Jurkat, Clone E6-1 (cell line): ENCODE measurements at regions not wholly inside any gene's neighbourhood (a gene's known extent, or its start where the extent isn't known, plus 50 kb on each side); places are given as distances from the start of the nearest gene placed in this dataset.

Experiments used
- DNase-seq: peaks from one replicate; pipeline ENCODE4 v3.0.0-alpha.2; 2011; ENCODE audit warnings: low read depth, low spot score
- H3K4me3 ChIP-seq: 2 replicates; pipeline ENCODE4 v1.5.1; 2011; ENCODE audit warnings: mild to moderate bottlenecking, low read length, control low read depth, moderate library complexity

GRCh38 chr14:54166049-54166950, 209.7 kb upstream of the BMP4 start:
- H3K4me3 ChIP-seq = no peak overlapping the region
- no peak for DNase-seq

- no peak overlapping the region for H3K4me3 ChIP-seq
- no peak for DNase-seq
Observed at GRCh38 chr14:54168489-54168888, 211.9 kb upstream of the BMP4 start.

GRCh38 chr14:54169254-54169924, 212.8 kb upstream of the BMP4 start:
- H3K4me3 ChIP-seq = no peak overlapping the region
- peak; percentile 96 for DNase-seq

GRCh38 chr14:54170301-54170700, 213.7 kb upstream of the BMP4 start:
- no peak overlapping the region for H3K4me3 ChIP-seq
- DNase-seq = no peak

- DNase-seq = peak; percentile 84
- no peak overlapping the region for H3K4me3 ChIP-seq
Observed at GRCh38 chr14:54172114-54172513, 215.5 kb upstream of the BMP4 start.

GRCh38 chr14:54172562-54172961, 215.9 kb upstream of the BMP4 start:
- H3K4me3 ChIP-seq = no peak overlapping the region
- DNase-seq = no peak

DNA sequence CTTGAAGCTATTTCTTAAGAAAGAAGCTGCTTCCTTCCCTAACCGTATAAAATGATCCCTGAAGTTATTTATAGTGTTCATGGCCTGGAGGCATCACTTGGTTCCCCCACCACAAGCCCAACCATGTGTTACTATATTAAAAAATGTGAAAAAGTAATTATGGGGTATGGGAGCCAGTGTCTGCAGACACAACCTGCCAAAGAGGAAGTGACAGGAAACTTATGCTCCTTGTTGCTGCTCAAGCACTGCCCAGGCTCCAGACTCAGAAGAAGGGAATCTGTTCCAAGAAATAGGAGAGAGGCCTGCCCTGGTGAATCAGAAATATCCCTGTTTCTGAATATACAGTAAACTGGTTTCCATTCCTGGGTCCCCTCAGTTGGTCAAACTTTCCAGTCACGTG, 217.2 kb upstream of the BMP4 start:
- no peak overlapping the region for H3K4me3 ChIP-seq
- DNase-seq = no peak

GRCh38 chr14:54174457-54174856, 217.8 kb upstream of the BMP4 start:
- H3K4me3 ChIP-seq = no peak overlapping the region
- no peak for DNase-seq

- DNase-seq = peak; percentile 69
- no peak overlapping the region for H3K4me3 ChIP-seq
Observed at GRCh38 chr14:54175298-54175942, 218.8 kb upstream of the BMP4 start.

DNA sequence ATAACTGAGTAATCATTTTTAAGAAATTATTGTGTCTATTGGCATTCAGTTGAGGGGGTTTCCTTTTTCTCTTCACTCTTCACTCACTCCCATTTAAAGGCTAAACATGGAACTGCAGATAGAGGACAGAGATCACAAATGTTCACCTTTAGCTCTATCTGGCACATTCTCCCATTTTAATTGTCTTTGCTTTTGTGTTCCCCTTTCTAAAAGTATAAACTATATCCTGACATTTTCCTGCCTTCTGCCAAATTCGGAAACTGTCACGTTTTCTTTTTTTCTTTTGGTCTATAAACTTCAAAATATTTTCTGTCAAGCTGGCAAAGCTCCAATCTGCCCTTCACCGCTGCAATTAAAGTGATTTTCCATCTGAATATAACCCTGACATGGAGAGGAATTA, 219.8 kb upstream of the CDKN3 start:
- no peak overlapping the region for H3K4me3 ChIP-seq
- DNase-seq = no peak

DNA sequence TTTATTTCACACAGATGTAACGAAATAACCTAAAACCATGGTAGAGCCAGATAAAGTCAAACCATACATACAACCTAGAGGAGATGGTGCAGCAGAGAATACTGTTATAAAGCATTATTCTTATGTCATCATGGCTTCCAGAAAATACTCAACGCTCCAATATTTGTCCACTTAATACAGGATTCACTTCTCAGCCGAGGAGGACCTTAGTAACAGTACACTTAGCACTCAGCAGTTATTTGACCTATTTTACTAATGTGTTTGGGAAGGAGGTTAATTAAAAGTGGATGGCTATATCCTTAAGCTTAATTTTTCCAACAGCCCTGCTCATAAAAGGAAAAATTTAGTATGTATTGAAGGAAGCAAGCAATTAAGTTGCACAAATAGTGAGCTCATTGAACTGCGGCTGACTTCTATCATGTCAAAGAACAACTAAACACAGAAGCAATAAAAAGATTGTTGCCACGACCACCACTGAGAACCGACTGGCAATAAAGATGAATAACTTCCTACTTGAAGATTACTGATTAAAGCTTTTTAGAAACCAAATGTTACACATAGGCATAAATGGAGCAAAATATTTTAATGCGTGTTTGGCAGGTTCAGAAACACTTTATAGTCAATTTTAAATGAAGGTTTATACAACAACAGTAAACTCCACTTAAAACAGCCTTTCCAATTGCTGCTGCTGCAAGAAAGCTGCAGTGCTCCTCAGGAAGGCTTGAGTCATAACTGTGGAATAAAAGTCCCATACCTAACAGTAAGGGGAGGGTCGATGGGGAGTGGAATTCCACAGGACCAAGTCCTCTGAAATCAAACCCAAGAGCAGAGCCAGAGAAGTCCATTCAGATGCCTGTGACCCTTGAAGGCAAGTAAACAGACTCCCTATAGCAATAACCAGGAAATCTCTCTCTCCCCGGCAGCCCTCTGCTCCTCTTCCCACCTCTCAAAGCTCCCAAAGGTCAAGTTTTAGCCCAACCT, 218.9 kb upstream of the CDKN3 start:
- no peak for DNase-seq
- H3K4me3 ChIP-seq = no peak overlapping the region

- H3K4me3 ChIP-seq = no peak overlapping the region
- DNase-seq = no peak
Observed at GRCh38 chr14:54182419-54183045, 214.3 kb upstream of the CDKN3 start.

- no peak for DNase-seq
- no peak overlapping the region for H3K4me3 ChIP-seq
Observed at GRCh38 chr14:54186821-54187763, 209.7 kb upstream of the CDKN3 start.

DNA sequence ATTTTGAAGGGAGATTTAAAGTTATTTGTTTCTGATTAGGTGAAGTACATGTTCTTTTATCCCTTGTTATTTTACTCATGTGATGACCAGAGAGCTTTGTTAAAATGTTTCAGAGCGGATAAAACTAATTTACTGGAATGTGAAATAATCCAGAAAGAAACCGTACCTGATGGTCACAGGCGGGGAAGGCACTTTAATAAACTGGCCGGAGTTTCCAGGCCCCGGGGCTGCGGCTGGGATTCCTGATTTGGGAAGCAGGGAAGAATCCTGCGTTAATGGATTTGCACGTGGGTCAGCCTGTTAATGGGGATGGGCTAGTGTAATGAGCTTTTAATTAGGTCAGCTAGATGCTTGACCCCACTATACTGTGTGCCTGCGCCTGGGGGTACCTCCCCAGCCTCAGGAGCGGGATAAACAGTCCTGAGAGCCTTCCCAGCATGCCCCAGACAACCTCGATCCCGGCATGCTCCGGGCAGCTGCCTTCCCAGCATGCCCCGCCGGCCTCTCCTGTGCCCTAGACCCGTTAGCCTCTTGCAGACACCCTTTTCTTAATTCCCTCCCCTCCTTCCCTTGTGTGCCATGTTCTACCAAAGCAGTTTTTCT, 208.6 kb upstream of the CDKN3 start:
- no peak overlapping the region for H3K4me3 ChIP-seq
- DNase-seq = no peak

DNA sequence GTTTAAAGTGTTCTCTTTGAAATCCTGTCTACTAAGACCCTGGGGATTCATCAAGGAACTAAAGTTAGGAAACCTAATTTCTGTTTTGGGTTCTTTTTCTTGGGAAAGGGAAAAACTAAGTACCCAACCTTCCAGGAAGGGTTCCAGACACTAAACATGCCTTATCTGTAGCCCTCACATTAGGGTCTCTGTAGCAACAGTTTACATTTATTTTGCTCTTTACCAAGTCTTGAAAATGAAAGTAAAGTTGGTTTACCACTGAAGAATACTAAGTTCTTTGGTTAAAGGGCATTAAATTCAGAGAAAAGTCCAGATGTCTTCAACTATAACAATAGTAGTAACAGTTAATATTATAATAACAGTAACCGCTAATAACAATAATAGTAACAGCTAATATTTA, 207.5 kb upstream of the CDKN3 start:
- DNase-seq = no peak
- H3K4me3 ChIP-seq = no peak overlapping the region

- peak; percentile 70 for DNase-seq
- H3K4me3 ChIP-seq = no peak overlapping the region
Observed at GRCh38 chr14:54189748-54190354, 207.0 kb upstream of the CDKN3 start.

DNA sequence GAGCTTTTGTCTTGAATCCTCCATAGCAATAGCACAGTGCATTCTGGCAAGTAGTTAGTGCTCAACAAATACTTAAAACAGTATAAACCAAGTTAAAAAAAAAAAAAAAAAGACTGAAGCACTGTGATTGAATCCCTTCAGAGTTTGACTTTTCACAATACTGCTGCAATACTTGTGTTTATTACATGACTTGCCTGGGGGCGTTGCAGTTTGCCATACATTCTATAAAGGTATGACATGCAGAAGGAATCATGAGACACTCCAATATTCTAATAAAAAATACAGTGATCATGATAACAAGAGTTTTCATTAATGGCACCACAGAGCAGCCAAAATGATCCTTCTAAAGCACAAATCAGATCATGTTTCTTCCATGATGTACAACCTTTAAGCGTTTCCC, 205.0 kb upstream of the CDKN3 start:
- DNase-seq = no peak

More for the DNA sequence above, 205.0 kb upstream of the CDKN3 start:
- no peak overlapping the region for H3K4me3 ChIP-seq
